ENCODE measurements at regions not wholly inside any gene's neighbourhood (a gene's known extent, or its start where the extent isn't known, plus 50 kb on each side); places are given as distances from the start of the nearest gene placed in this dataset.

GRCh38 chr7:68295386-68295785 lies 1298.8 kb downstream of the TYW1 start:
- no peak for DNase-seq (ENCODE audit: low read depth)

GRCh38 chr7:68304536-68304935 lies 1293.7 kb upstream of the AUTS2 start:
- DNase-seq (ENCODE audit: low read depth), result no peak

GRCh38 chr7:68306692-68307107 lies 1291.6 kb upstream of the AUTS2 start:
- no peak for DNase-seq (ENCODE audit: low read depth)

GRCh38 chr7:68309271-68309670 lies 1289.0 kb upstream of the AUTS2 start:
- no peak for DNase-seq (ENCODE audit: low read depth)

- DNase-seq (ENCODE audit: low read depth), result no peak
Observed at GRCh38 chr7:68309806-68310205, 1288.5 kb upstream of the AUTS2 start.

- DNase-seq (ENCODE audit: low read depth), result no peak
Observed at GRCh38 chr7:68311958-68312357, 1286.3 kb upstream of the AUTS2 start.

GRCh38 chr7:68313806-68314205 lies 1284.5 kb upstream of the AUTS2 start:
- DNase-seq (ENCODE audit: low read depth), result no peak

- DNase-seq (ENCODE audit: low read depth), result no peak
Observed at GRCh38 chr7:68314208-68314607, 1284.1 kb upstream of the AUTS2 start.

- DNase-seq (ENCODE audit: low read depth), result no peak
Observed at GRCh38 chr7:68317476-68317875, 1280.8 kb upstream of the AUTS2 start.

GRCh38 chr7:68319061-68319460 lies 1279.2 kb upstream of the AUTS2 start:
- DNase-seq (ENCODE audit: low read depth), result no peak

- DNase-seq (ENCODE audit: low read depth), result peak; percentile 51
Observed at GRCh38 chr7:68321076-68321639, 1277.1 kb upstream of the AUTS2 start.

- DNase-seq (ENCODE audit: low read depth), result no peak
Observed at GRCh38 chr7:68321776-68322496, 1276.3 kb upstream of the AUTS2 start.

- no peak for DNase-seq (ENCODE audit: low read depth)
Observed at GRCh38 chr7:68324621-68325020, 1273.7 kb upstream of the AUTS2 start.

GRCh38 chr7:68334216-68334615 lies 1264.1 kb upstream of the AUTS2 start:
- DNase-seq (ENCODE audit: low read depth), result peak; percentile 14

- DNase-seq (ENCODE audit: low read depth), result no peak
Observed at GRCh38 chr7:68334636-68335272, 1263.5 kb upstream of the AUTS2 start.

GRCh38 chr7:68336594-68336993 lies 1261.7 kb upstream of the AUTS2 start:
- no peak for DNase-seq (ENCODE audit: low read depth)

GRCh38 chr7:68348401-68348800 lies 1249.9 kb upstream of the AUTS2 start:
- DNase-seq (ENCODE audit: low read depth), result peak; percentile 24

GRCh38 chr7:68362745-68363518 lies 1235.3 kb upstream of the AUTS2 start:
- no peak for DNase-seq (ENCODE audit: low read depth)

- no peak for DNase-seq (ENCODE audit: low read depth)
Observed at GRCh38 chr7:68364886-68365625, 1233.2 kb upstream of the AUTS2 start.

- no peak for DNase-seq (ENCODE audit: low read depth)
Observed at GRCh38 chr7:68371985-68372384, 1226.3 kb upstream of the AUTS2 start.

GRCh38 chr7:68376131-68376661 lies 1222.1 kb upstream of the AUTS2 start:
- no peak for DNase-seq (ENCODE audit: low read depth)

Measured in forelimb muscle (tissue), 1 donor.